GM12891 (cell line): ENCODE measurements at regions not wholly inside any gene's neighbourhood (a gene's known extent, or its start where the extent isn't known, plus 50 kb on each side); places are given as distances from the start of the nearest gene placed in this dataset.

Experiments used
- DNase-seq: peaks from one replicate; pipeline ENCODE4 v3.0.0; 2011; ENCODE audit warnings: low spot score; ENCODE audit not compliant: insufficient read length
- FAIRE-seq: peaks from 2 replicates; lab custom pipeline; 2011; peaks lifted over from hg19 to GRCh38; lab: Jason Lieb, UNC
- PAX5 ChIP-seq: IDR thresholded peaks from 2 replicates; pipeline ENCODE4 v1.6.1; 2011; ENCODE audit warnings: low read length, moderate library complexity, mild to moderate bottlenecking; ENCODE audit not compliant: insufficient read depth, severe bottlenecking
- POLR2A ChIP-seq: IDR thresholded peaks from 2 replicates; pipeline ENCODE4 v1.6.1; 2011; ENCODE audit warnings: low read depth, low read length, control low read depth
- POLR2AphosphoS5 ChIP-seq: IDR thresholded peaks from 2 replicates; pipeline ENCODE4 v1.6.1; 2011; ENCODE audit warnings: low read depth, low read length, control low read depth
- POU2F2 ChIP-seq: IDR thresholded peaks from 2 replicates; pipeline ENCODE4 v1.6.1; 2011; ENCODE audit warnings: low read depth, mild to moderate bottlenecking, control low read depth, low read length, moderate library complexity
- SPI1 ChIP-seq: IDR thresholded peaks from 2 replicates; pipeline ENCODE4 v1.6.1; 2011; ENCODE audit warnings: low read depth, low read length, control low read depth
- TAF1 ChIP-seq: IDR thresholded peaks from 2 replicates; pipeline ENCODE4 v1.6.1; 2011; ENCODE audit warnings: low read depth, low read length, control low read depth

- FAIRE-seq (no peak), DNase-seq (no peak)
- TF ChIP-seq POU2F2 (no peak), SPI1 (no peak), PAX5 (no peak), POLR2AphosphoS5 (no peak), TAF1 (no peak), POLR2A (no peak)
Observed at GRCh38 chr4:31959972-31960371, 1239.8 kb downstream of the PCDH7 start.

DNA sequence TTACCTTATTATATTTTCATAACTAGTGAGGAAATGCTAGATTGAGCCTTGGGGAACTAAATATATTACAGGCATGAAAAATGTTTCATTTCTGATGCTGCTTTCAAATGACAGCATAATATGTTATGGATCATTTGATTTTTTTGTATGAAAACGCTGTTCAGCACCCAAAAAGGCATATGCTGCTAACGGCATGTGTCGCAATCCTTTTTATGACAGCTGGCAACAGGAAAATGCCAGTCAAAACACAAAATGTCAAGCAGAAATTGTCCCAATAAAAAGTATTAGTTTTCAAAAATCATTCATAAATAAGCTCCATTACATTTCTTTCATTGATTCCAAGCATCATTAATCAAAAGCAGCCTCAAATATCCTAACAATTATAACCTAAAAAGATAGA lies 1244.5 kb downstream of the PCDH7 start:
- TF ChIP-seq SPI1: no peak
- TF ChIP-seq POLR2A: no peak
- no peak for TF ChIP-seq POU2F2
- DNase-seq: no peak
- FAIRE-seq: no peak

GRCh38 chr4:31968842-31969241 lies 1248.7 kb downstream of the PCDH7 start:
- no peak for DNase-seq

DNA sequence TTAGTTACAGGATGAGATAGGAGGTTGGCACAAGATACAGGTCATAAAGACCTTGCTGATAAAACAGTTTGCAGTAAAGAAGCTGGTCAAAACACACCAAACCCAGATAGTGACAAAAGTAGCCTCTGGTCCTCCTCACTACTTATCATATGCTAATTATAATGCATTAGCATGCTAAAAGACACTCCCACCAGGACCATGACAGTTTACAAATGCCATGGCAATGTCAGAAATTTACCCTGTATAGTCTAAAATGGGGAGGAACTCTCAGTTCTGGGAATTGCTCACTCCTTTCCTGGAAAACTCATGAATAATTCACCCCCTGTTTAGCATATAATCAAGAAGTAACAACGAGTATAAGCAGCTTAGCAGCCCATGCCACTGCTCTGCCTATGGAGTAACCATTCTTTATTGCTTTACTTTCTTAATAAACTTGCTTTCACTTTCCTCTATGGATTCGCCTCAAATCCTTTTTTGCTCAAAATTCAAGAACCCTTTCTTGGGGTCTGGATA lies 1254.4 kb downstream of the PCDH7 start:
- DNase-seq (no peak), FAIRE-seq (no peak)
- no peak for TF ChIP-seq POU2F2
- TF ChIP-seq PAX5: no peak
- no peak for TF ChIP-seq SPI1
- TF ChIP-seq POLR2A: no peak
- no peak for TF ChIP-seq TAF1
- no peak for TF ChIP-seq POLR2AphosphoS5

More at GRCh38 chr4:31968842-31969241, 1248.7 kb downstream of the PCDH7 start:
- TF ChIP-seq POU2F2: no peak
- no peak for TF ChIP-seq POLR2AphosphoS5
- TF ChIP-seq SPI1: peak; percentile 34
- no peak for TF ChIP-seq POLR2A
- TF ChIP-seq PAX5: no peak
- TF ChIP-seq TAF1: no peak
- no peak for FAIRE-seq

DNA sequence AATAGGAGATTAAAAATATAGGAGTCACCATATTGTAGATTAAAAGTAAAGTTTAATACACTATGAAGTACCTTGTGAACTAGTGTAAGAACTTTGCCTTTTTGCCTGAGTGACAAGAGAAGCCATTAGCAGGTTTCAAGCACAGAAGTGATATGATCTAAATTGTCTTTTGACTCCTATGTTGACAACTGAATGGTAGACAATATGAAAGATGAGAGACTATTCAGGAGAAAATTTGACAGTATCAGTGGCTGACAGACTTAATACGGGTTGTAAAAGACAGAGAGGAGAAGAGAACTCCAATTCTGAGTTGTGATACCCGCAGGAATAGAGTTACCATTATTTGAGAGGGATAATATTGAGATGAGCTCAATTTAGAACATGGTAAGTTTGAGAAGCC lies 1259.8 kb downstream of the PCDH7 start:
- FAIRE-seq: no peak
- TF ChIP-seq SPI1 (no peak), PAX5 (no peak), POU2F2 (no peak), POLR2AphosphoS5 (no peak), POLR2A (no peak)

DNA sequence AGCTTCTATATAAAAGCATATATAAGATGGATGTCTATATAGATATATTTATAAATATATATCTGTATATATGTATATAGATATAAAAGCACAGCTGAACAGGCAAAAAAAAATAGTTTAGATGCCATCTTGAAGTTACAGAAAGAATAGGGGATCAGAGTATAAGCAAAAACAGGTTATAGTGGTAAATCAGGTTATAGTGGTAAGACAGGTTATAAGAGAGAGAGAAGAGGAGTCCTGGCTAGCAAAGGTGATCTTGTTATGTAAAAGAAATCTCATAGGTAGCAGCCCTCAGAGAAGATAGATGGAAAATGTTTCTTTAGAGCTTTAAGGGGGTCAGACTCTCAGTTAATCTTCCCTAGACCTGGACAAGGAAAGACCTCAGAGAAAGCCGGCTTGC lies 1263.1 kb downstream of the PCDH7 start:
- FAIRE-seq (no peak), DNase-seq (no peak)
- TF ChIP-seq SPI1 (no peak), POLR2A (no peak), TAF1 (no peak), POLR2AphosphoS5 (no peak), PAX5 (no peak), POU2F2 (no peak)

More for the DNA sequence above, 1259.8 kb downstream of the PCDH7 start:
- DNase-seq: no peak

- DNase-seq (no peak), FAIRE-seq (no peak)
- TF ChIP-seq TAF1 (no peak), POLR2A (no peak), PAX5 (no peak), POLR2AphosphoS5 (no peak), SPI1 (no peak), POU2F2 (no peak)
Observed at GRCh38 chr4:31983677-31984076, 1263.5 kb downstream of the PCDH7 start.

- no peak for TF ChIP-seq POU2F2
- TF ChIP-seq POLR2AphosphoS5: no peak
- TF ChIP-seq PAX5: no peak
- no peak for TF ChIP-seq SPI1
- no peak for TF ChIP-seq TAF1
- TF ChIP-seq POLR2A: no peak
- no peak for DNase-seq
- no peak for FAIRE-seq
Observed at GRCh38 chr4:31984872-31985271, 1264.7 kb downstream of the PCDH7 start.

GRCh38 chr4:31995943-31996901 lies 1276.1 kb downstream of the PCDH7 start:
- DNase-seq (no peak), FAIRE-seq (no peak)
- TF ChIP-seq SPI1: no peak
- no peak for TF ChIP-seq POLR2A
- TF ChIP-seq POLR2AphosphoS5: no peak
- no peak for TF ChIP-seq TAF1
- no peak for TF ChIP-seq POU2F2
- TF ChIP-seq PAX5: no peak

DNA sequence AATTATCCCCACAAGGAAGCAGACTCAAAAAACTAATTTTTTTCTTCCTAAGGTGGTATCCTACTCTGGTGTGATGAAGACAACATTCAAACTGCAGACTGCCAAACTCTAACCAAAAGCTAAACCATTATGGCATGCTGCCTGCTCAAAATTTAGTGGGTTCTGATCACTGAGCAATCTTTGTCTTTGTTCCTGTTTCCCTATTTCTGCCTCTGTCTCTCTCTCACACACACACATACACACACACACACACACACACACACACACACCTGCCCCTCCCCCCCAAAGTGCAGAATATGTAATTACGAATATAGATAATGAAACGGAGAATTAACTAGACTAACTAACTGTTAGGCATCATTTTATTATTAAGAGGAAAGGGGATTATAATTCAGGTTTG lies 1278.6 kb downstream of the PCDH7 start:
- no peak for DNase-seq
- TF ChIP-seq POU2F2: no peak
- no peak for TF ChIP-seq POLR2AphosphoS5
- no peak for FAIRE-seq

GRCh38 chr4:31999848-32000247 lies 1279.7 kb downstream of the PCDH7 start:
- no peak for TF ChIP-seq SPI1
- no peak for TF ChIP-seq POLR2A
- no peak for TF ChIP-seq PAX5
- no peak for TF ChIP-seq POLR2AphosphoS5
- no peak for TF ChIP-seq POU2F2
- TF ChIP-seq TAF1: no peak
- no peak for DNase-seq
- no peak for FAIRE-seq

GRCh38 chr4:32000846-32001488 lies 1280.8 kb downstream of the PCDH7 start:
- TF ChIP-seq TAF1: no peak
- no peak for TF ChIP-seq POLR2AphosphoS5
- no peak for TF ChIP-seq POLR2A
- no peak for TF ChIP-seq PAX5
- TF ChIP-seq POU2F2: no peak
- no peak for TF ChIP-seq SPI1
- FAIRE-seq (no peak), DNase-seq (no peak)
